MM.1S (cell line): ENCODE measurements at regions not wholly inside any gene's neighbourhood (a gene's known extent, or its start where the extent isn't known, plus 50 kb on each side); places are given as distances from the start of the nearest gene placed in this dataset.

ENCODE experiments used
- DNase-seq: peaks from one replicate; pipeline ENCODE4 v3.0.0-alpha.2; 2015
- H2AFZ ChIP-seq: fragments of 300-600 bp; sonication (generic); 2 replicates; pipeline ENCODE4 v1.6.0; 2016; ENCODE audit warnings: antibody characterized with exemption, low read length
- H3F3A ChIP-seq: fragments of 300-600 bp; sonication (generic); 2 replicates; pipeline ENCODE4 v1.6.1; 2016; ENCODE audit warnings: mild to moderate bottlenecking, antibody characterized with exemption, low read length, moderate library complexity, mixed read lengths; ENCODE audit not compliant: insufficient read depth
- H3K27ac ChIP-seq: fragments of 300-600 bp; sonication (generic); 2 replicates; pipeline ENCODE4 v1.5.1; 2016; ENCODE audit warnings: mild to moderate bottlenecking, low read length
- H3K27me3 ChIP-seq: fragments of 300-600 bp; sonication (generic); replicated peaks from 2 replicates; pipeline ENCODE4 v1.6.0; 2016; ENCODE audit warnings: low read length; ENCODE audit not compliant: insufficient read depth
- H3K36me3 ChIP-seq: fragments of 300-600 bp; sonication (generic); replicated peaks from 2 replicates; pipeline ENCODE4 v1.6.1; 2016; ENCODE audit warnings: mild to moderate bottlenecking, low read length, mixed read lengths; ENCODE audit not compliant: insufficient read depth
- H3K4me1 ChIP-seq: fragments of 300-600 bp; sonication (generic); 2 replicates; pipeline ENCODE4 v1.6.1; 2016; ENCODE audit warnings: low read length, mixed read lengths
- H3K4me2 ChIP-seq: fragments of 300-600 bp; sonication (generic); 2 replicates; pipeline ENCODE4 v1.6.0; 2016; ENCODE audit warnings: low read depth, low read length
- H3K4me3 ChIP-seq: fragments of 300-600 bp; sonication (generic); 2 replicates; pipeline ENCODE4 v1.5.1; 2016; ENCODE audit warnings: low read length, mixed read lengths
- H3K79me2 ChIP-seq: fragments of 300-600 bp; sonication (generic); 2 replicates; pipeline ENCODE4 v1.6.1; 2016; ENCODE audit warnings: mixed run types, low read length, mixed read lengths
- H3K9ac ChIP-seq: fragments of 300-600 bp; sonication (generic); 2 replicates; pipeline ENCODE4 v1.6.1; 2016; ENCODE audit warnings: low read length, mixed read lengths
- H3K9me2 ChIP-seq: fragments of 300-600 bp; sonication (generic); replicated peaks from 2 replicates; pipeline ENCODE4 v1.6.1; 2016; ENCODE audit warnings: mild to moderate bottlenecking, low read length, mixed read lengths; ENCODE audit not compliant: insufficient read depth
- H3K9me3 ChIP-seq: fragments of 300-600 bp; sonication (generic); replicated peaks from 2 replicates; pipeline ENCODE4 v1.6.1; 2016; ENCODE audit warnings: mild to moderate bottlenecking, low read length, mixed read lengths; ENCODE audit not compliant: insufficient read depth
- H4K20me1 ChIP-seq: fragments of 300-600 bp; sonication (generic); 2 replicates; pipeline ENCODE4 v1.6.1; 2016; ENCODE audit warnings: mild to moderate bottlenecking, low read length, moderate library complexity, mixed read lengths; ENCODE audit not compliant: insufficient read depth
- EZH2 ChIP-seq: fragments of 300-600 bp; sonication (generic); optimal IDR thresholded peaks from 2 replicates; pipeline ENCODE3; 2017; ENCODE audit warnings: low read depth, mild to moderate bottlenecking, antibody characterized with exemption, low read length, mixed read lengths
- EZH2phosphoT487 ChIP-seq: fragments of 300-600 bp; sonication (generic); IDR thresholded peaks from 2 replicates; pipeline ENCODE4 v1.6.1; 2018; ENCODE audit warnings: antibody characterized with exemption, low read length
- TF ChIP-seq, protein P1 (sequence below): fragments of 300-600 bp; sonication (generic); IDR thresholded peaks from 2 replicates; pipeline ENCODE4 v1.5.1; 2016; ENCODE audit warnings: antibody characterized with exemption, low read length, mixed read lengths

DNA sequence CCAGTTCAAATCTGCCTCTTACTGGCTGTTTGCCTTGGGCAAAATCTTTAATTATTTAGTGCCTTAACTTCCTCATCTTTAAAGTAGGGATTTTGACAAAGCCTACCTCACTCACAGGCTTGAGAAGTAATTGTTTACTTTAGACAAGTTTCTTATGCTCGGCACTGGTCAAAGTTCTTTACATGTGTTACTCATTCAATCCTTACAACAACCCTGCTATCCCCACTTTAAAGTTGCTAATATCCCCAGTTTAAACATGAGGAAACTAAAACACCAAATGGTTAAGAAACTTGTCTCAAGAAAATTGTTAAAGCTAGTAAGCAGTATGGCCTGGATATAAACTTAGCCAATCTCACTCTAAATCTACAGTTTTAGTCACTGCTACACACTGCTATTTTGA, 204.0 kb upstream of the AVPR1A start:
- Histone ChIP-seq H2AFZ (no peak overlapping the region), H4K20me1 (no peaks in the 10 kb centered on the region), H3K4me3 (no peak overlapping the region), H3K4me1 (no peaks in the 10 kb centered on the region), H3K79me2 (no peaks in the 10 kb centered on the region), H3K4me2 (no peak overlapping the region), H3K9me2 (no peaks in the 10 kb centered on the region), H3K9ac (no peak overlapping the region), H3F3A (no peaks in the 10 kb centered on the region), H3K36me3 (no peaks in the 10 kb centered on the region), H3K9me3 (no peaks in the 10 kb centered on the region), H3K27me3 (no peaks in the 10 kb centered on the region), H3K27ac (no peak overlapping the region)
- TF ChIP-seq, protein P1, sequence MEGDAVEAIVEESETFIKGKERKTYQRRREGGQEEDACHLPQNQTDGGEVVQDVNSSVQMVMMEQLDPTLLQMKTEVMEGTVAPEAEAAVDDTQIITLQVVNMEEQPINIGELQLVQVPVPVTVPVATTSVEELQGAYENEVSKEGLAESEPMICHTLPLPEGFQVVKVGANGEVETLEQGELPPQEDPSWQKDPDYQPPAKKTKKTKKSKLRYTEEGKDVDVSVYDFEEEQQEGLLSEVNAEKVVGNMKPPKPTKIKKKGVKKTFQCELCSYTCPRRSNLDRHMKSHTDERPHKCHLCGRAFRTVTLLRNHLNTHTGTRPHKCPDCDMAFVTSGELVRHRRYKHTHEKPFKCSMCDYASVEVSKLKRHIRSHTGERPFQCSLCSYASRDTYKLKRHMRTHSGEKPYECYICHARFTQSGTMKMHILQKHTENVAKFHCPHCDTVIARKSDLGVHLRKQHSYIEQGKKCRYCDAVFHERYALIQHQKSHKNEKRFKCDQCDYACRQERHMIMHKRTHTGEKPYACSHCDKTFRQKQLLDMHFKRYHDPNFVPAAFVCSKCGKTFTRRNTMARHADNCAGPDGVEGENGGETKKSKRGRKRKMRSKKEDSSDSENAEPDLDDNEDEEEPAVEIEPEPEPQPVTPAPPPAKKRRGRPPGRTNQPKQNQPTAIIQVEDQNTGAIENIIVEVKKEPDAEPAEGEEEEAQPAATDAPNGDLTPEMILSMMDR: no peak
- TF ChIP-seq EZH2phosphoT487: no peak
- no peak for TF ChIP-seq EZH2
- no peak for DNase-seq

DNA sequence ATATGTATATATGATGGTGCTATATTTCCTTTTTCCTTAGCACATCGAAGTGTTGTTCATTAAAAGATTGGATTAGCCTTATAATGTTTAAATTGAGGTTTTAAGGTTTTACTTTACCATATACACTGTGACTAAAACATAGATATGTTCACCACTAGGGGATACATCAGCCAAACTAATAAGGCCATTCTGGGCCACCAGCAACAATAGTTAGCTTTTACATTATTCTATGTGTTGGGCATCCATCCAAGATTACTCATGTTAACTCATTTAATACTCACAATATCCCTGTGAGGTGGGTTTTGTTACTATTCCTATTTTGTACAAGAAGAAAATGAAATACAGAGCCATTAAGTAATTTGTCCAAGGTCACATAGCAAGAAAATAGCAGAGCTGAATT, 202.6 kb upstream of the AVPR1A start:
- H2AFZ ChIP-seq: no peak overlapping the region
- DNase-seq: no peak
- H3K9me2 ChIP-seq: no peaks in the 10 kb centered on the region
- no peak overlapping the region for H3K9ac ChIP-seq
- no peaks in the 10 kb centered on the region for H4K20me1 ChIP-seq
- no peaks in the 10 kb centered on the region for H3K9me3 ChIP-seq
- H3K36me3 ChIP-seq: no peaks in the 10 kb centered on the region
- no peaks in the 10 kb centered on the region for H3K27me3 ChIP-seq
- H3K4me1 ChIP-seq: no peaks in the 10 kb centered on the region
- H3K79me2 ChIP-seq: no peaks in the 10 kb centered on the region
- no peak for TF ChIP-seq EZH2
- TF ChIP-seq, protein P1: no peak
- TF ChIP-seq EZH2phosphoT487: no peak
- H3K4me3 ChIP-seq: no peak overlapping the region
- H3K4me2 ChIP-seq: no peak overlapping the region
- no peaks in the 10 kb centered on the region for H3F3A ChIP-seq
- no peak overlapping the region for H3K27ac ChIP-seq

DNA sequence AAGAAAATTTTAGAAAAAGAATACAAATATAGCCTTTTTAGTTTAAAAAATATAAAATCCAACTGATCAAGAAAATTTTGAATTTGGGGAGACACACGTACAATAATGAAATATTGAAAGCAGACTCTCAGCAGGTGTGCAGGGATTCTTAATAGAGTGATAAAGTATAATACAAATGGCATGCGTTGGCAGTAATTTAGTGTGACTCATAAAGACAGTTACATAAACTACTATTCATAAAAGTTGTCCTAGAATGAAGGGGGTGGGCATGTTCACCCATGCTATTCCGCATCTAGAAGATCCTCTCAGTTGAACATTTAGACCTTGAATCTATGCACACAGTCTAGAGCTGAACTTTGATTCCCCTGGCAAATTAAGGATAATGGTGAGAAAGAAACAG, 200.4 kb upstream of the AVPR1A start:
- TF ChIP-seq EZH2 (no peak), EZH2phosphoT487 (no peak)
- TF ChIP-seq, protein P1: no peak
- Histone ChIP-seq H3K4me2 (no peak overlapping the region), H3K9me3 (no peaks in the 10 kb centered on the region), H3F3A (no peaks in the 10 kb centered on the region), H3K4me1 (no peaks in the 10 kb centered on the region), H4K20me1 (no peaks in the 10 kb centered on the region), H3K27me3 (no peaks in the 10 kb centered on the region), H3K4me3 (no peak overlapping the region), H3K79me2 (no peaks in the 10 kb centered on the region), H3K9me2 (no peaks in the 10 kb centered on the region), H3K27ac (no peak overlapping the region), H3K36me3 (no peaks in the 10 kb centered on the region), H3K9ac (no peak overlapping the region), H2AFZ (no peak overlapping the region)
- no peak for DNase-seq
